ENCODE measurements at regions not wholly inside any gene's neighbourhood (a gene's known extent, or its start where the extent isn't known, plus 50 kb on each side); places are given as distances from the start of the nearest gene placed in this dataset.

- TF ChIP-seq POLR2A (IDR thresholded peaks at IDR 0.05) (no peak), EP300 (IDR thresholded peaks at IDR 0.05) (no peak)
- TF ChIP-seq, protein P1, sequence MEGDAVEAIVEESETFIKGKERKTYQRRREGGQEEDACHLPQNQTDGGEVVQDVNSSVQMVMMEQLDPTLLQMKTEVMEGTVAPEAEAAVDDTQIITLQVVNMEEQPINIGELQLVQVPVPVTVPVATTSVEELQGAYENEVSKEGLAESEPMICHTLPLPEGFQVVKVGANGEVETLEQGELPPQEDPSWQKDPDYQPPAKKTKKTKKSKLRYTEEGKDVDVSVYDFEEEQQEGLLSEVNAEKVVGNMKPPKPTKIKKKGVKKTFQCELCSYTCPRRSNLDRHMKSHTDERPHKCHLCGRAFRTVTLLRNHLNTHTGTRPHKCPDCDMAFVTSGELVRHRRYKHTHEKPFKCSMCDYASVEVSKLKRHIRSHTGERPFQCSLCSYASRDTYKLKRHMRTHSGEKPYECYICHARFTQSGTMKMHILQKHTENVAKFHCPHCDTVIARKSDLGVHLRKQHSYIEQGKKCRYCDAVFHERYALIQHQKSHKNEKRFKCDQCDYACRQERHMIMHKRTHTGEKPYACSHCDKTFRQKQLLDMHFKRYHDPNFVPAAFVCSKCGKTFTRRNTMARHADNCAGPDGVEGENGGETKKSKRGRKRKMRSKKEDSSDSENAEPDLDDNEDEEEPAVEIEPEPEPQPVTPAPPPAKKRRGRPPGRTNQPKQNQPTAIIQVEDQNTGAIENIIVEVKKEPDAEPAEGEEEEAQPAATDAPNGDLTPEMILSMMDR (IDR thresholded peaks at IDR 0.05): no peak
Measured at GRCh38 chr4:17310269-17310652, 201.6 kb downstream of the QDPR start.

Measured in stomach (tissue), 4 donors.